ENCODE measurements at regions not wholly inside any gene's neighbourhood (a gene's known extent, or its start where the extent isn't known, plus 50 kb on each side); places are given as distances from the start of the nearest gene placed in this dataset.

- TF ChIP-seq POLR2AphosphoS5 (IDR thresholded peaks at IDR 0.05; ENCODE audit: low read depth, low read length) (no peak), POLR2A (IDR thresholded peaks at IDR 0.05; ENCODE audit: low read depth, low read length) (no peak)
Measured at GRCh38 chr16:47979164-47979520, 176.7 kb downstream of the ABCC12 start.
